Vagina (tissue), 2 donors: ENCODE measurements at regions not wholly inside any gene's neighbourhood (a gene's known extent, or its start where the extent isn't known, plus 50 kb on each side); places are given as distances from the start of the nearest gene placed in this dataset.
A peak's percentile ranks its signal among the peaks of the same experiment; 100 is the strongest.

ENCODE experiments used
- DNase-seq, 2 donors: peaks; one replicate each; pipeline ENCODE4 v3.0.0-alpha.2; 2017; ENCODE audit errors: extremely low spot score in 2 of 2
- H3K27ac ChIP-seq: fragments of 200-600 bp; sonication (generic); one replicate; pipeline ENCODE4 v1.5.1; 2019
- H3K27me3 ChIP-seq: fragments of 200-600 bp; sonication (generic); one replicate; pipeline ENCODE4 v1.5.1; 2019
- H3K36me3 ChIP-seq, 2 donors: fragments of 200-600 bp; sonication (generic); one replicate each; pipeline ENCODE4 v1.5.1; 2017 to 2019
- H3K4me1 ChIP-seq: fragments of 200-600 bp; sonication (generic); one replicate; pipeline ENCODE4 v1.5.1; 2019
- H3K4me3 ChIP-seq, 2 donors: fragments of 200-600 bp; sonication (generic); 1 replicate in 1 of 2; 2 replicates in 1 of 2; pipeline ENCODE4 v1.5.1; 2016 to 2019
- H3K9me3 ChIP-seq: fragments of 200-600 bp; sonication (generic); one replicate; pipeline ENCODE4 v1.5.1; 2019
- CTCF ChIP-seq, 3 experiments: fragments of 450-650 bp in 2 of 3; fragments of 200-600 bp in 1 of 3; sonication (generic) in 1 of 3; IDR thresholded peaks; one replicate each; pipeline ENCODE4 v1.5.1; 2017 to 2019; ENCODE audit warnings: antibody characterized with exemption in 3 of 3, mild to moderate bottlenecking in 2 of 3, moderate library complexity in 2 of 3
- POLR2A ChIP-seq, 2 donors: fragments of 450-650 bp; IDR thresholded peaks; one replicate each; pipeline ENCODE4 v1.6.1; 2017; ENCODE audit warnings: antibody characterized with exemption in 2 of 2, mild to moderate bottlenecking in 2 of 2, moderate library complexity in 2 of 2
- POLR2AphosphoS5 ChIP-seq, 2 donors: sonication (generic); formaldehyde crosslinking; IDR thresholded peaks; one replicate each; pipeline ENCODE4 v1.9.0; 2017; ENCODE audit warnings: antibody characterized with exemption in 2 of 2, mild to moderate bottlenecking in 2 of 2, low read depth in 1 of 2; ENCODE audit not compliant: insufficient read depth in 1 of 2
- intact Hi-C: fragments of 100-400 bp; cut with DNase I; formaldehyde crosslinking; loops from one replicate; pipeline ENCODE4 v1.15.1; 2023

GRCh38 chr11:55172734-55173415, 89.1 kb upstream of the TRIM48 start:
- peaks cover 3% of the 10 kb centered on the region for H3K9me3 ChIP-seq
- H3K27ac ChIP-seq: no peak overlapping the region
- H3K4me3 ChIP-seq: no peak overlapping the region
- intact Hi-C loops: no loop called here
- DNase-seq: peak in 1 of 2 donors; percentile 58
- H3K36me3 ChIP-seq: no peaks in the 10 kb centered on the region
- TF ChIP-seq POLR2A (IDR thresholded peaks at IDR 0.05) (no peak), POLR2AphosphoS5 (IDR thresholded peaks at IDR 0.05; ENCODE audit: insufficient read depth in 1 of 2, low read depth in 1 of 2) (no peak), CTCF (IDR thresholded peaks at IDR 0.05) (no peak)
- no peaks in the 10 kb centered on the region for H3K4me1 ChIP-seq
- no peaks in the 10 kb centered on the region for H3K27me3 ChIP-seq
